HCT116 (cell line): ENCODE measurements at regions not wholly inside any gene's neighbourhood (a gene's known extent, or its start where the extent isn't known, plus 50 kb on each side); places are given as distances from the start of the nearest gene placed in this dataset.

Experiments used
- ATAC-seq: fragments of 200-7000 bp; cut with Tn5 transposase; 2 replicates; pipeline ENCODE4 v1.9.1; 2020; ENCODE audit warnings: mild to moderate bottlenecking, moderate library complexity
- BruUV-seq: library from RNA; stranded (reverse); fragments of 400-500 nt; replicated peaks from 2 replicates; lab custom pipeline; 2021; lab: Mats Ljungman, UMichigan
- CTCF ChIA-PET: fragments of 300-600 bp; sonication (Branson Sonifier 250); formaldehyde crosslinking; loops from one replicate; lab custom pipeline; 2021; ENCODE audit warnings: antibody characterized with exemption; lab: Charles Lee
- POLR2A ChIA-PET: fragments of 300-600, 350-600 bp; sonication (Branson Sonifier 250); formaldehyde crosslinking; loops from one replicate; lab custom pipeline; 2021; ENCODE audit warnings: antibody characterized with exemption; lab: Charles Lee
- RAD21 ChIA-PET, 2 experiments: fragments of 300-600 bp; sonication (Branson Sonifier 250); formaldehyde crosslinking; loops; one replicate each; lab custom pipeline; 2023; ENCODE audit warnings: low total read pairs in 2 of 2; ENCODE audit not compliant: uncharacterized antibody in 2 of 2, unreplicated experiment in 2 of 2, low non-redundant PET in 1 of 2; lab: Charles Lee
- DNase-seq: peaks from one replicate; pipeline ENCODE4 v3.0.0-alpha.2; 2010; ENCODE audit warnings: low read depth, low spot score
- H2AFZ ChIP-seq: fragments of 200-600 bp; shearing (Covaris generic), sonication (generic); 2 replicates; pipeline ENCODE4 v1.6.1; 2017; ENCODE audit warnings: low read depth, mixed run types, mixed read lengths, antibody characterized with exemption, low read length; ENCODE audit not compliant: poor library complexity, severe bottlenecking
- H3K27ac ChIP-seq: 2 replicates; pipeline ENCODE4 v1.5.1; 2012; ENCODE audit warnings: low read depth, low read length
- H3K27me3 ChIP-seq: fragments of 200-600 bp; sonication (generic); 2 replicates; pipeline ENCODE4 v1.6.1; 2016; ENCODE audit warnings: mixed run types, low read length, mixed read lengths; ENCODE audit not compliant: insufficient read depth
- H3K36me3 ChIP-seq, 2 experiments: fragments of 200-500 bp in 1 of 2; fragments of 200-600 bp in 1 of 2; sonication (Bioruptor generic) in 1 of 2; sonication (generic) in 1 of 2; 2 replicates each; pipeline versions ENCODE4 v1.5.1 to v1.6.1; 2014 to 2016; ENCODE audit warnings: low read length in 2 of 2, inconsistent platforms in 1 of 2, mixed read lengths in 1 of 2, mixed run types in 1 of 2; ENCODE audit not compliant: insufficient read depth in 2 of 2, control insufficient read depth in 1 of 2
- H3K4me1 ChIP-seq, 2 experiments: fragments of 200-600 bp in 1 of 2; sonication (generic) in 1 of 2; 2 replicates each; pipeline versions ENCODE4 v1.5.1 to v1.6.1; 2012 to 2017; ENCODE audit warnings: low read length in 2 of 2, inconsistent platforms in 1 of 2, mild to moderate bottlenecking in 1 of 2, mixed read lengths in 1 of 2, mixed run types in 1 of 2, moderate library complexity in 1 of 2; ENCODE audit not compliant: insufficient read depth in 2 of 2, control insufficient read depth in 1 of 2
- H3K4me2 ChIP-seq: fragments of 200-600 bp; sonication (generic); 2 replicates; pipeline ENCODE4 v1.6.1; 2017; ENCODE audit warnings: mixed run types, low read length, mixed read lengths
- H3K4me3 ChIP-seq, 2 experiments: fragments of 200-600 bp in 1 of 2; sonication (generic) in 1 of 2; replicated peaks in 1 of 2; 2 replicates each; pipeline ENCODE4 v1.5.1; 2011 to 2016; ENCODE audit warnings: low read length in 2 of 2, control low read depth in 1 of 2, low read depth in 1 of 2, mild to moderate bottlenecking in 1 of 2, mixed read lengths in 1 of 2, mixed run types in 1 of 2
- H3K79me2 ChIP-seq: fragments of 200-600 bp; sonication (generic); 2 replicates; pipeline ENCODE4 v1.6.1; 2017; ENCODE audit warnings: mild to moderate bottlenecking, mixed run types, low read length, moderate library complexity, mixed read lengths; ENCODE audit not compliant: insufficient read depth
- H3K9ac ChIP-seq: fragments of 200-600 bp; sonication (generic); 2 replicates; pipeline ENCODE4 v1.6.1; 2016; ENCODE audit warnings: low read length, mixed read lengths
- H3K9me2 ChIP-seq: fragments of 200-600 bp; sonication (generic), shearing (Covaris generic); 2 replicates; pipeline ENCODE4 v1.6.1; 2017; ENCODE audit warnings: mixed run types, mild to moderate bottlenecking, moderate library complexity; ENCODE audit not compliant: insufficient read depth
- H3K9me3 ChIP-seq, 2 experiments: fragments of 200-500 bp in 1 of 2; fragments of 200-600 bp in 1 of 2; sonication (Bioruptor generic) in 1 of 2; sonication (generic) in 1 of 2; 2 replicates each; pipeline ENCODE4 v1.6.1; 2014 to 2017; ENCODE audit warnings: low read length in 2 of 2, mixed read lengths in 2 of 2, inconsistent platforms in 1 of 2, low read depth in 1 of 2, mild to moderate bottlenecking in 1 of 2, mixed run types in 1 of 2, moderate library complexity in 1 of 2; ENCODE audit not compliant: control insufficient read depth in 1 of 2, insufficient read depth in 1 of 2
- H4K20me1 ChIP-seq: fragments of 200-600 bp; sonication (generic), shearing (Covaris generic); 2 replicates; pipeline ENCODE4 v1.6.1; 2017; ENCODE audit warnings: mixed run types, mild to moderate bottlenecking, moderate library complexity; ENCODE audit not compliant: insufficient read depth
- CBX3 ChIP-seq: IDR thresholded peaks from 2 replicates; pipeline ENCODE4 v1.6.1; 2012; ENCODE audit warnings: low read depth
- CEBPB ChIP-seq: IDR thresholded peaks from 2 replicates; pipeline ENCODE4 v1.6.1; 2012; ENCODE audit warnings: low read depth
- CTCF ChIP-seq, 3 experiments: fragments of 200-600 bp in 1 of 3; sonication (generic) in 1 of 3; IDR thresholded peaks in 2 of 3; conservative IDR thresholded peaks in 1 of 3; 2 replicates each; pipeline ENCODE4 v1.5.1; 2012 to 2017; ENCODE audit warnings: low read depth in 2 of 3, low read length in 2 of 3, antibody characterized with exemption in 1 of 3, borderline replicate concordance in 1 of 3, control low read depth in 1 of 3, mild to moderate bottlenecking in 1 of 3, mixed read lengths in 1 of 3, mixed run types in 1 of 3, moderate library complexity in 1 of 3; ENCODE audit not compliant: insufficient read depth in 1 of 3
- EGR1 ChIP-seq: IDR thresholded peaks from 2 replicates; pipeline ENCODE4 v1.6.1; 2012; ENCODE audit warnings: low read depth
- EZH2 ChIP-seq: fragments of 200-600 bp; sonication (generic); IDR thresholded peaks from 2 replicates; pipeline ENCODE4 v1.6.1; 2017; ENCODE audit warnings: antibody characterized with exemption, mixed run types
- FOSL1 ChIP-seq: IDR thresholded peaks from 2 replicates; pipeline ENCODE4 v1.6.1; 2012; ENCODE audit warnings: low read depth
- JUND ChIP-seq: IDR thresholded peaks from 2 replicates; pipeline ENCODE4 v1.6.1; 2012
- MAX ChIP-seq: IDR thresholded peaks from 2 replicates; pipeline ENCODE4 v1.6.1; 2012
- POLR2AphosphoS5 ChIP-seq: IDR thresholded peaks from 2 replicates; pipeline ENCODE4 v1.6.1; 2011; ENCODE audit warnings: mild to moderate bottlenecking, low read depth, low read length, moderate library complexity
- SP1 ChIP-seq: IDR thresholded peaks from 2 replicates; pipeline ENCODE4 v1.6.1; 2012; ENCODE audit warnings: low read depth
- SRF ChIP-seq: IDR thresholded peaks from 2 replicates; pipeline ENCODE4 v1.6.1; 2012; ENCODE audit warnings: low read depth
- YY1 ChIP-seq: IDR thresholded peaks from 2 replicates; pipeline ENCODE4 v1.6.1; 2011; ENCODE audit warnings: low read length, low read depth, moderate library complexity, mild to moderate bottlenecking; ENCODE audit not compliant: insufficient replicate concordance; ENCODE audit errors: extremely low read depth
- ZFX ChIP-seq: fragments of 450-650 bp; IDR thresholded peaks from 2 replicates; pipeline ENCODE4 v1.6.1; 2017
- intact Hi-C: fragments of 100-400 bp; cut with micrococcal nuclease; formaldehyde crosslinking; loops from 2 replicates; pipeline ENCODE4 v1.10.0; 2022

GRCh38 chr20:40189621-40190020, 499.4 kb downstream of the MAFB start:
- ATAC-seq (no peak), DNase-seq (no peak)
- H3K9me3 ChIP-seq, result no peaks in the 10 kb centered on the region
- H2AFZ ChIP-seq, result no peak overlapping the region
- RAD21 ChIA-PET, result no interaction called here
- H3K9ac ChIP-seq, result no peak overlapping the region
- BruUV-seq, result no TSS peak
- TF ChIP-seq EZH2, result no peak
- no peak for TF ChIP-seq ZFX
- no peak for TF ChIP-seq SP1
- TF ChIP-seq CBX3, result no peak
- TF ChIP-seq EGR1, result no peak
- TF ChIP-seq FOSL1, result no peak
- no peaks in the 10 kb centered on the region for H3K36me3 ChIP-seq
- H3K4me3 ChIP-seq, result no peak overlapping the region
- no peaks in the 10 kb centered on the region for H3K9me2 ChIP-seq
- no peak overlapping the region for H3K4me2 ChIP-seq
- H3K79me2 ChIP-seq, result no peaks in the 10 kb centered on the region
- intact Hi-C loops, result no loop called here
- H3K27me3 ChIP-seq, result no peaks in the 10 kb centered on the region
- no peaks in the 10 kb centered on the region for H4K20me1 ChIP-seq
- CTCF ChIA-PET, result no interaction called here
- no peaks in the 10 kb centered on the region for H3K4me1 ChIP-seq
- POLR2A ChIA-PET, result no interaction called here
- H3K27ac ChIP-seq, result no peak overlapping the region

- no peak overlapping the region for H3K4me3 ChIP-seq
- no peak for DNase-seq
- H3K27me3 ChIP-seq, result no peaks in the 10 kb centered on the region
- no peak overlapping the region for H3K9ac ChIP-seq
- H3K79me2 ChIP-seq, result no peaks in the 10 kb centered on the region
- no peak overlapping the region for H3K27ac ChIP-seq
- H4K20me1 ChIP-seq, result no peaks in the 10 kb centered on the region
- CTCF ChIA-PET, result no interaction called here
- no peaks in the 10 kb centered on the region for H3K9me2 ChIP-seq
- RAD21 ChIA-PET, result no interaction called here
- H3K36me3 ChIP-seq, result no peaks in the 10 kb centered on the region
- H3K9me3 ChIP-seq, result no peaks in the 10 kb centered on the region
- no peak overlapping the region for H3K4me2 ChIP-seq
- no peak for ATAC-seq
- no peak overlapping the region for H2AFZ ChIP-seq
- intact Hi-C loops, result no loop called here
- no peak for TF ChIP-seq SP1
- TF ChIP-seq POLR2AphosphoS5, result no peak
- TF ChIP-seq CTCF (IDR thresholded peaks at IDR 0.05 in 2 of 3, conservative IDR thresholded peaks at IDR 0.05 in 1 of 3; ENCODE audit: borderline replicate concordance in 1 of 3, insufficient read depth in 1 of 3, low read depth in 2 of 3, low read length in 2 of 3), result no peak
- TF ChIP-seq MAX, result no peak
- no peak for TF ChIP-seq FOSL1
- no peak for TF ChIP-seq ZFX
- no peak for TF ChIP-seq CEBPB
- TF ChIP-seq SRF, result no peak
- no peak for TF ChIP-seq YY1
- TF ChIP-seq JUND, result no peak
- no peak for TF ChIP-seq EZH2
- BruUV-seq, result no TSS peak
- H3K4me1 ChIP-seq, result no peaks in the 10 kb centered on the region
- POLR2A ChIA-PET, result no interaction called here
These were observed 500.7 kb downstream of the MAFB start for GRCh38 chr20:40188319-40188718.
